H1 (cell line): ENCODE measurements at regions not wholly inside any gene's neighbourhood (a gene's known extent, or its start where the extent isn't known, plus 50 kb on each side); places are given as distances from the start of the nearest gene placed in this dataset.

Experiments used
- ATF2 ChIP-seq: IDR thresholded peaks from 2 replicates; pipeline ENCODE4 v1.6.1; 2012; ENCODE audit warnings: low read length, inconsistent platforms
- BRCA1 ChIP-seq: IDR thresholded peaks from 2 replicates; pipeline ENCODE4 v1.6.1; 2012; ENCODE audit warnings: low read depth, low read length, improper control_type of control experiment
- CEBPB ChIP-seq: IDR thresholded peaks from 2 replicates; pipeline ENCODE4 v1.6.1; 2012; ENCODE audit warnings: low read depth, low read length
- KDM1A ChIP-seq: fragments of 200-600, 300-600 bp; sonication (generic); IDR thresholded peaks from 2 replicates; pipeline ENCODE4 v1.7.1; 2016; ENCODE audit warnings: mild to moderate bottlenecking, low read length, borderline replicate concordance
- POLR2AphosphoS5 ChIP-seq: IDR thresholded peaks from 2 replicates; pipeline ENCODE4 v1.6.1; 2011; ENCODE audit warnings: low read depth, low read length
- SUZ12 ChIP-seq: fragments of 200-600 bp; sonication (generic); IDR thresholded peaks from 2 replicates; pipeline ENCODE4 v1.6.1; 2012; ENCODE audit warnings: mild to moderate bottlenecking, inconsistent platforms, low read length, moderate library complexity, mixed read lengths
- TCF12 ChIP-seq: IDR thresholded peaks from 2 replicates; pipeline ENCODE4 v1.6.1; 2011; ENCODE audit warnings: low read depth, mild to moderate bottlenecking, low read length
- TF ChIP-seq, protein P1 (sequence below): fragments of 300-600 bp; sonication (generic); IDR thresholded peaks from 2 replicates; pipeline ENCODE4 v1.7.1; 2012; ENCODE audit warnings: low read length, moderate library complexity, mild to moderate bottlenecking, inconsistent platforms; ENCODE audit not compliant: insufficient replicate concordance

- TF ChIP-seq, protein P1, sequence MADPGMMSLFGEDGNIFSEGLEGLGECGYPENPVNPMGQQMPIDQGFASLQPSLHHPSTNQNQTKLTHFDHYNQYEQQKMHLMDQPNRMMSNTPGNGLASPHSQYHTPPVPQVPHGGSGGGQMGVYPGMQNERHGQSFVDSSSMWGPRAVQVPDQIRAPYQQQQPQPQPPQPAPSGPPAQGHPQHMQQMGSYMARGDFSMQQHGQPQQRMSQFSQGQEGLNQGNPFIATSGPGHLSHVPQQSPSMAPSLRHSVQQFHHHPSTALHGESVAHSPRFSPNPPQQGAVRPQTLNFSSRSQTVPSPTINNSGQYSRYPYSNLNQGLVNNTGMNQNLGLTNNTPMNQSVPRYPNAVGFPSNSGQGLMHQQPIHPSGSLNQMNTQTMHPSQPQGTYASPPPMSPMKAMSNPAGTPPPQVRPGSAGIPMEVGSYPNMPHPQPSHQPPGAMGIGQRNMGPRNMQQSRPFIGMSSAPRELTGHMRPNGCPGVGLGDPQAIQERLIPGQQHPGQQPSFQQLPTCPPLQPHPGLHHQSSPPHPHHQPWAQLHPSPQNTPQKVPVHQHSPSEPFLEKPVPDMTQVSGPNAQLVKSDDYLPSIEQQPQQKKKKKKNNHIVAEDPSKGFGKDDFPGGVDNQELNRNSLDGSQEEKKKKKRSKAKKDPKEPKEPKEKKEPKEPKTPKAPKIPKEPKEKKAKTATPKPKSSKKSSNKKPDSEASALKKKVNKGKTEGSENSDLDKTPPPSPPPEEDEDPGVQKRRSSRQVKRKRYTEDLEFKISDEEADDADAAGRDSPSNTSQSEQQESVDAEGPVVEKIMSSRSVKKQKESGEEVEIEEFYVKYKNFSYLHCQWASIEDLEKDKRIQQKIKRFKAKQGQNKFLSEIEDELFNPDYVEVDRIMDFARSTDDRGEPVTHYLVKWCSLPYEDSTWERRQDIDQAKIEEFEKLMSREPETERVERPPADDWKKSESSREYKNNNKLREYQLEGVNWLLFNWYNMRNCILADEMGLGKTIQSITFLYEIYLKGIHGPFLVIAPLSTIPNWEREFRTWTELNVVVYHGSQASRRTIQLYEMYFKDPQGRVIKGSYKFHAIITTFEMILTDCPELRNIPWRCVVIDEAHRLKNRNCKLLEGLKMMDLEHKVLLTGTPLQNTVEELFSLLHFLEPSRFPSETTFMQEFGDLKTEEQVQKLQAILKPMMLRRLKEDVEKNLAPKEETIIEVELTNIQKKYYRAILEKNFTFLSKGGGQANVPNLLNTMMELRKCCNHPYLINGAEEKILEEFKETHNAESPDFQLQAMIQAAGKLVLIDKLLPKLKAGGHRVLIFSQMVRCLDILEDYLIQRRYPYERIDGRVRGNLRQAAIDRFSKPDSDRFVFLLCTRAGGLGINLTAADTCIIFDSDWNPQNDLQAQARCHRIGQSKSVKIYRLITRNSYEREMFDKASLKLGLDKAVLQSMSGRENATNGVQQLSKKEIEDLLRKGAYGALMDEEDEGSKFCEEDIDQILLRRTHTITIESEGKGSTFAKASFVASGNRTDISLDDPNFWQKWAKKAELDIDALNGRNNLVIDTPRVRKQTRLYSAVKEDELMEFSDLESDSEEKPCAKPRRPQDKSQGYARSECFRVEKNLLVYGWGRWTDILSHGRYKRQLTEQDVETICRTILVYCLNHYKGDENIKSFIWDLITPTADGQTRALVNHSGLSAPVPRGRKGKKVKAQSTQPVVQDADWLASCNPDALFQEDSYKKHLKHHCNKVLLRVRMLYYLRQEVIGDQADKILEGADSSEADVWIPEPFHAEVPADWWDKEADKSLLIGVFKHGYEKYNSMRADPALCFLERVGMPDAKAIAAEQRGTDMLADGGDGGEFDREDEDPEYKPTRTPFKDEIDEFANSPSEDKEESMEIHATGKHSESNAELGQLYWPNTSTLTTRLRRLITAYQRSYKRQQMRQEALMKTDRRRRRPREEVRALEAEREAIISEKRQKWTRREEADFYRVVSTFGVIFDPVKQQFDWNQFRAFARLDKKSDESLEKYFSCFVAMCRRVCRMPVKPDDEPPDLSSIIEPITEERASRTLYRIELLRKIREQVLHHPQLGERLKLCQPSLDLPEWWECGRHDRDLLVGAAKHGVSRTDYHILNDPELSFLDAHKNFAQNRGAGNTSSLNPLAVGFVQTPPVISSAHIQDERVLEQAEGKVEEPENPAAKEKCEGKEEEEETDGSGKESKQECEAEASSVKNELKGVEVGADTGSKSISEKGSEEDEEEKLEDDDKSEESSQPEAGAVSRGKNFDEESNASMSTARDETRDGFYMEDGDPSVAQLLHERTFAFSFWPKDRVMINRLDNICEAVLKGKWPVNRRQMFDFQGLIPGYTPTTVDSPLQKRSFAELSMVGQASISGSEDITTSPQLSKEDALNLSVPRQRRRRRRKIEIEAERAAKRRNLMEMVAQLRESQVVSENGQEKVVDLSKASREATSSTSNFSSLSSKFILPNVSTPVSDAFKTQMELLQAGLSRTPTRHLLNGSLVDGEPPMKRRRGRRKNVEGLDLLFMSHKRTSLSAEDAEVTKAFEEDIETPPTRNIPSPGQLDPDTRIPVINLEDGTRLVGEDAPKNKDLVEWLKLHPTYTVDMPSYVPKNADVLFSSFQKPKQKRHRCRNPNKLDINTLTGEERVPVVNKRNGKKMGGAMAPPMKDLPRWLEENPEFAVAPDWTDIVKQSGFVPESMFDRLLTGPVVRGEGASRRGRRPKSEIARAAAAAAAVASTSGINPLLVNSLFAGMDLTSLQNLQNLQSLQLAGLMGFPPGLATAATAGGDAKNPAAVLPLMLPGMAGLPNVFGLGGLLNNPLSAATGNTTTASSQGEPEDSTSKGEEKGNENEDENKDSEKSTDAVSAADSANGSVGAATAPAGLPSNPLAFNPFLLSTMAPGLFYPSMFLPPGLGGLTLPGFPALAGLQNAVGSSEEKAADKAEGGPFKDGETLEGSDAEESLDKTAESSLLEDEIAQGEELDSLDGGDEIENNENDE, result no peak
- TF ChIP-seq SUZ12 (no peak), CEBPB (no peak), KDM1A (no peak), BRCA1 (no peak), ATF2 (no peak), POLR2AphosphoS5 (no peak), TCF12 (no peak)
These were observed 108.5 kb downstream of the FEM1C start (continued) for GRCh38 chr5:115435778-115436712.
